ENCODE measurements at regions not wholly inside any gene's neighbourhood (a gene's known extent, or its start where the extent isn't known, plus 50 kb on each side); places are given as distances from the start of the nearest gene placed in this dataset.

- TF ChIP-seq RXRA (IDR thresholded peaks at IDR 0.05; ENCODE audit: insufficient read depth, low read depth, low read length) (no peak), SIX5 (IDR thresholded peaks at IDR 0.05; ENCODE audit: low read depth, low read length) (no peak), SIRT6 (IDR thresholded peaks at IDR 0.05; ENCODE audit: low read length) (no peak), MAFK (IDR thresholded peaks at IDR 0.05; ENCODE audit: low read depth, low read length) (no peak), USF2 (IDR thresholded peaks at IDR 0.05; ENCODE audit: low read length) (no peak), RAD21 (IDR thresholded peaks at IDR 0.05 in 1 of 2, conservative IDR thresholded peaks at IDR 0.05 in 1 of 2; ENCODE audit: low read depth in 2 of 2, low read length in 2 of 2) (no peak), CHD1 (IDR thresholded peaks at IDR 0.05; ENCODE audit: low read depth, low read length) (no peak), TAF1 (IDR thresholded peaks at IDR 0.05; ENCODE audit: low read depth, low read length) (no peak), RBBP5 (IDR thresholded peaks at IDR 0.05; ENCODE audit: borderline replicate concordance, low read depth, low read length) (no peak), HDAC2 (IDR thresholded peaks at IDR 0.05; ENCODE audit: borderline replicate concordance in 1 of 2, low read depth in 2 of 2, low read length in 2 of 2) (no peak)
- Histone ChIP-seq H2BK15ac (ENCODE audit: low read length) (no peak overlapping the region), H4K5ac (ENCODE audit: insufficient read length, low read depth, low read length) (no peak overlapping the region), H4K91ac (replicated peaks; ENCODE audit: insufficient read length, low read length) (no peak overlapping the region), H3K9me3 (ENCODE audit: insufficient read depth in 2 of 2, low read depth in 1 of 2, low read length in 1 of 2) (0 out of 4 replicates have a peak, but pooled peaks cover 0 to 3% of the 10 kb centered on the region in 2 experiments), H3K4me3 (ENCODE audit: extremely low read depth in 1 of 4, insufficient read depth in 2 of 4, low read depth in 3 of 4, low read length in 4 of 4) (no peak overlapping the region), H3K27ac (ENCODE audit: low read depth, low read length) (no peak overlapping the region; the same call in 1 of the 2 replicates), H3K23me2 (ENCODE audit: low read depth, low read length) (no peaks in the 10 kb centered on the region), H4K8ac (ENCODE audit: extremely low read depth, insufficient read depth, low read length) (no peak overlapping the region), H2AK5ac (ENCODE audit: low read depth, low read length) (no peak overlapping the region), H3K4me2 (ENCODE audit: insufficient read depth in 1 of 2, low read depth in 2 of 2, low read length in 2 of 2) (no peak overlapping the region), H3K79me1 (ENCODE audit: low read depth, low read length) (no peaks in the 10 kb centered on the region), H2BK120ac (replicated peaks; ENCODE audit: low read depth, low read length) (no peak overlapping the region), H3K14ac (ENCODE audit: insufficient read length) (no peak overlapping the region), H3K27me3 (replicated peaks in 1 of 4; ENCODE audit: control insufficient read depth in 3 of 4, extremely low read depth in 1 of 4, insufficient read depth in 3 of 4, low read length in 3 of 4) (no peaks in the 10 kb centered on the region), H3K9ac (replicated peaks in 1 of 4; ENCODE audit: extremely low read depth in 1 of 4, low read depth in 3 of 4, low read length in 3 of 4) (no peak overlapping the region), H3K23ac (ENCODE audit: insufficient read length) (no peak overlapping the region), H2BK12ac (ENCODE audit: low read depth, low read length) (no peak overlapping the region), H2AFZ (ENCODE audit: low read length) (no peak overlapping the region), H2BK20ac (ENCODE audit: low read length) (no peak overlapping the region), H3K4ac (replicated peaks; ENCODE audit: insufficient read length, low read depth, low read length) (no peak overlapping the region), H4K20me1 (replicated peaks in 1 of 2; ENCODE audit: control insufficient read depth in 1 of 2, insufficient read depth in 2 of 2, low read length in 2 of 2) (no peaks in the 10 kb centered on the region), H3K4me1 (replicated peaks in 1 of 4; ENCODE audit: control insufficient read depth in 3 of 4, insufficient read depth in 4 of 4, low read length in 3 of 4) (peaks cover 0 to 2% (median 0%) of the 10 kb centered on the region in 4 experiments; a peak in 2 of 7 replicates), H3K56ac (replicated peaks; ENCODE audit: insufficient read length, low read depth, low read length) (no peak overlapping the region), H3K79me2 (ENCODE audit: control insufficient read depth in 1 of 2, insufficient read depth in 2 of 2, low read length in 2 of 2) (no peaks in the 10 kb centered on the region), H2BK5ac (ENCODE audit: low read depth, low read length) (no peak overlapping the region), H3K36me3 (ENCODE audit: control insufficient read depth in 2 of 4, insufficient read depth in 4 of 4, low read length in 3 of 4) (no peaks in the 10 kb centered on the region), H3K18ac (ENCODE audit: extremely low read depth, low read length) (no peak overlapping the region)
- DNase-seq (ENCODE audit: low read depth in 1 of 2, low spot score in 2 of 2), result no peak
- FAIRE-seq, result no peak
- POLR2A ChIA-PET (ENCODE audit: partially characterized antibody), result no interaction called here
- 74% methylated on average over 3 of the region's 3 CpGs; no CpG with 5 or more reads in 1 of the 2 experiments for WGBS, 2 experiments (ENCODE audit: extremely low coverage in 1 of 2, insufficient coverage in 1 of 2, insufficient read length in 1 of 2, insufficient replicate concordance in 2 of 2, low coverage in 1 of 2, low lambda C conversion rate in 2 of 2, missing lambda C conversion rate in 1 of 2)
- CTCF ChIA-PET (ENCODE audit: partially characterized antibody), result interaction anchor here (0.6 to 1.6 kb wide), 3 partner anchors 18 to 886 kb away, joined by 3 to 4 read pairs (median 3); no protein-coding TSS in a partner anchor
Observed at GRCh38 chr1:166410083-166410385, 243.2 kb upstream of the FAM78B start.

Measured in H1 (cell line).